Progenitor cell of endocrine pancreas (in vitro differentiated cells): ENCODE measurements at regions not wholly inside any gene's neighbourhood (a gene's known extent, or its start where the extent isn't known, plus 50 kb on each side); places are given as distances from the start of the nearest gene placed in this dataset.

Experiments used
- DNase-seq: peaks from one replicate; pipeline ENCODE4 v3.0.0; 2021; ENCODE audit warnings: low spot score; ENCODE audit not compliant: unreplicated experiment
- H3K27ac Mint-ChIP-seq: 2 replicates; pipeline ENCODE4 v1.8.0; 2021; ENCODE audit warnings: mild to moderate bottlenecking, moderate library complexity, mixed read lengths
- H3K27me3 Mint-ChIP-seq: 2 replicates; pipeline ENCODE4 v1.8.0; 2021; ENCODE audit warnings: mixed read lengths
- H3K36me3 Mint-ChIP-seq: 2 replicates; pipeline ENCODE4 v1.8.0; 2022; ENCODE audit warnings: mixed read lengths; ENCODE audit not compliant: insufficient read depth
- H3K4me1 Mint-ChIP-seq: 2 replicates; pipeline ENCODE4 v1.8.0; 2021; ENCODE audit warnings: low read depth, mixed read lengths
- H3K4me3 Mint-ChIP-seq: 2 replicates; pipeline ENCODE4 v1.8.0; 2021; ENCODE audit warnings: low read depth, mild to moderate bottlenecking, moderate library complexity, mixed read lengths
- H3K9me3 Mint-ChIP-seq: 2 replicates; pipeline ENCODE4 v1.8.0; 2021; ENCODE audit warnings: low read depth, mixed read lengths
- CTCF ChIP-seq: fragments of 200-600 bp; sonication (generic); IDR thresholded peaks from one replicate; pipeline ENCODE4 v1.5.0; 2021; ENCODE audit warnings: antibody characterized with exemption, mild to moderate bottlenecking; ENCODE audit not compliant: unreplicated experiment

GRCh38 chr18:40367576-40367975 is 1587.5 kb upstream of the PIK3C3 start:
- DNase-seq = no peak
- Mint-ChIP-seq H3K27me3 (no peaks in the 10 kb centered on the region), H3K4me3 (no peak overlapping the region), H3K4me1 (no peaks in the 10 kb centered on the region), H3K27ac (no peak overlapping the region), H3K9me3 (no peaks in the 10 kb centered on the region), H3K36me3 (no peaks in the 10 kb centered on the region)
- TF ChIP-seq CTCF = no peak

- Mint-ChIP-seq H3K36me3 (no peaks in the 10 kb centered on the region), H3K27ac (no peak overlapping the region), H3K9me3 (no peaks in the 10 kb centered on the region), H3K27me3 (no peaks in the 10 kb centered on the region), H3K4me3 (no peak overlapping the region), H3K4me1 (no peaks in the 10 kb centered on the region)
- TF ChIP-seq CTCF = no peak
- no peak for DNase-seq
Measured at GRCh38 chr18:40366521-40366920, 1588.5 kb upstream of the PIK3C3 start.

- H3K4me3 Mint-ChIP-seq = no peak overlapping the region
- no peaks in the 10 kb centered on the region for H3K27me3 Mint-ChIP-seq
- no peaks in the 10 kb centered on the region for H3K9me3 Mint-ChIP-seq
- TF ChIP-seq CTCF = no peak
- H3K4me1 Mint-ChIP-seq = no peaks in the 10 kb centered on the region
- H3K27ac Mint-ChIP-seq = no peak overlapping the region
- no peaks in the 10 kb centered on the region for H3K36me3 Mint-ChIP-seq
- no peak for DNase-seq
Measured at GRCh38 chr18:40365526-40365925, 1589.5 kb upstream of the PIK3C3 start.

GRCh38 chr18:40360558-40360957 is 1594.5 kb upstream of the PIK3C3 start:
- Mint-ChIP-seq H3K4me1 (no peaks in the 10 kb centered on the region), H3K4me3 (no peak overlapping the region), H3K9me3 (no peaks in the 10 kb centered on the region), H3K27me3 (no peaks in the 10 kb centered on the region), H3K36me3 (no peaks in the 10 kb centered on the region), H3K27ac (no peak overlapping the region)
- DNase-seq = no peak
- no peak for TF ChIP-seq CTCF

GRCh38 chr18:40357536-40357935 is 1597.5 kb upstream of the PIK3C3 start:
- Mint-ChIP-seq H3K27me3 (no peaks in the 10 kb centered on the region), H3K27ac (no peak overlapping the region), H3K4me1 (no peaks in the 10 kb centered on the region), H3K4me3 (no peak overlapping the region), H3K36me3 (no peaks in the 10 kb centered on the region), H3K9me3 (no peaks in the 10 kb centered on the region)
- no peak for DNase-seq
- TF ChIP-seq CTCF = no peak
